ENCODE measurements at regions not wholly inside any gene's neighbourhood (a gene's known extent, or its start where the extent isn't known, plus 50 kb on each side); places are given as distances from the start of the nearest gene placed in this dataset.
"Not testable (repeated sequence)": the region's sequence is repeated elsewhere in the genome, so short reads cannot be mapped to it uniquely, and the experiment has no call there.

DNA sequence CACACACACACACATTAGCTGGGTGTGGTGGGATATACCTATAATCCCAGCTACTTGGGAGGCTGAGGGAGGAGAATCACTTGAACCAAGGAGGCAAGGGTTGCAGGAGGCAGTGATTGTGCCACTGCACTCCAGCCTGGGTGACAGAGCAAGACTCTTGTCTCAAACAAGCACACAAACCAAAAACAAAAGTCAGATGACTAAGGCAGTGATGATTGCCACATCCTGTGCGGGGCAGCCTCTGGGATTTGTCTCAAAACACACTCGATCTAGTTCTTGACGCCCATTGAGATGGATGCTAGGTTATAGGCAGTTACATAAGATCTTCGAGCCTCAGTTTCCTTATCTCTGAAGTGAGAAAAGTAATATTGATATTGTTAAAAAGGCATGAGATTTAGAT, 57.8 kb upstream of the NBPF8 start:
- peak; percentile 58 for DNase-seq (ENCODE audit: low spot score)
- intact Hi-C loops (cut with DNase I) = not testable (repeated sequence)

DNA sequence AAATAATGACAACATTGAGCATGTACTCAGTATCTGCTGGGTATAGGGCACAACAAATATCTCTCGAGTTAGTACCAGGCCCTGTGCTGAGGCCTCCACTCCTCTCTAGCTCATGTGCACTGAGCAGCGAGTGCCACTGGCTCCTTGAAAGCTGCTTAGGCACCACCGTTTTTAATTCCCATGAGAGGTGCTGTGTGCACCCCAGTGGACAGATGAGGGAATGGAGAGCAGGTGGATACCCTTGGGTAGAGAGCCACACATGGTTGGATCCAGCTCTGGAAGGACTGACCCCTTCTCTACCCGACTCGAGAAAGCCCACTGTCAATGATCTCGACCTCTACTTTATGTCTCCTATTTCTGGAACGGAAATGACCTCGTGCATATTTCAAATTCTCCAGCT, 58.7 kb upstream of the NBPF8 start:
- DNase-seq (ENCODE audit: low spot score); intact Hi-C loops (cut with DNase I): not testable (repeated sequence)

DNA sequence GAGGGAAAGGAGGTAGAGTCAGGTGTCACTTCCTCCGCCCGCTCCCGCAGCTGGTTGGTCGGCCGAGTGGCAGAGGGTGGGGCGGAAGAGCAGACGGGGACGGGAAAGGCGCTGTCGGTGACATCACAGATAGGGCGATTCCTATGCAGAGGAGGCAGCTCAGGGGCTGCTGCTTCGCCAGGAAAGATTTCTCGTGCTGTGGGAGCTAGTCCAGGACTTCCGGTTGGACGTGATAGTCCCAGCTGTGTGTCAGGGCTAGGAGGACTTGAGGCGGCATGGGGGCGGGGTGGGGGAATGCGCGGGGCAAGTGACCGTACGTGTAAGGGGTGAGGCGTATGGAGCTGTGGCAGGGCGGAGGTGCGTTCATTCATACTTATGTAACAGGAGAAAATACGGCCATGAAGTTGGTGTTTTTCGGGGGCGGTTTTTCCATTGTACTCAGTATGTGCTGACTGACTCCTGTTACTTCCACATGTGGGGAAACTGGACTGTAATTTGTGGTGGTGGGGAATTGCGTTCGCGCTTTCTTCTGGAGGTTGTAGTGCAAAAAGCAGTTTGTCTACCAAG, 60.1 kb upstream of the NBPF8 start:
- peak; percentile 84 for DNase-seq (ENCODE audit: low spot score)
- intact Hi-C loops (cut with DNase I) = not testable (repeated sequence)

DNA sequence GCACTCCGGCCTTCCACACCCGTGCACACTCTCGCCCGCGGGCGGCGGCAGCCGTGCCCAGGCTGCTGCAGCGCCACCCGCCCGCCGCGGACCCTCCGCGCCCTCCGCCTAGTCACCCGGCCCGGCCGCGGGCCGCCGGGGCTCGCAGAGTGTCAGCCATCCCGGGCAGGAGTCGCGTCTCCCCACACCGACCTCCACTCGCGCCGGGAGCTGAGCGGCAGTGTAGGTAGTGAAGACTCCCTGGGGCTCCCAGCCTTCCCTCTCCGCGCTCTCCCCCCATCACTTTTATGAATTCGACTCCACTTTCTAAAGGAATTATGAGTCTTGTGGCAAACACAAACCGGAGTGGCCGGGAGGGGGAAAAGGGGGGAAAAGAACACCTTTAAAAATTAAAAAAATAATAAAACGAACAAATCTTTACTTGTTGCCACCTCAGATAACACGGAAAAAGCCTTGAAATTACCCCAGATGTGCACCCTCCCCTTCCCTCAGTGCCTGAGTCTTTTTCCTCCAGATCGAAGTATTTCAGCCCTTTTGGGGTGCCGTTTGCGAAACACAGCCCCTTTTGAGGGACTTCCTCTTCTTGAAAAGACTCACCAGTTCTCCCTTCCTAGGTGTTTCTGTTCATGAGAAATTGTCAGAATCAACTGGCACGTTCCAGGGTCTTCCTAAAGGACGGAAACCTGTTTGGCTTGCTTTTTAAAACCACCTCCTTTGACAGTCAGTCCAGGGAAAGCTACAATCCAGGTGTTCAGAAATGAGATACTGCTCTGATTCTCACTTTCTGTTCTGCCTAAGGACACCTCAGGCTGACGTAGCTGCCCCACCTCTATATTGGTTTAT, 72.4 kb upstream of the NBPF8 start:
- intact Hi-C loops (cut with DNase I) = not testable (repeated sequence)
- peak; percentile 50 for DNase-seq (ENCODE audit: low spot score)

DNA sequence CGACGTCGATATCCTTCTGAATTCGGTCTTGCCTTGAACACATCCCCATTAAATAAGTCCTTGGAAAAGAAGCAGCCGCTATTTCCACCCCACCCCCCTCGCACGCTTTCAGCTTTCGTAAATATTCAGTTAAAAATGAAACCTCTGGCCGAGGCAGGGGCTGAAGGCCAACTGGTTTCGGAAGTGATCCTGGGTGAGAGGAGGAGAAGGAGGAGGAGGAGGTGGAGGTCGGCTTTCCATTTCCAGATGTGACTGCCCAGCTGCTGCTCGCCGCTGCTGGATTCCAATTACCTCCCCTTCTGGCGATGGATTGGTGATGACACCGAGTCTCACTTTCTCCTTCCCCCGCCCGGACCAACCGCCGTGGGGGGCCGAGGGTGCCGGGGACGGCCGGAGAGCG, 73.1 kb upstream of the NBPF8 start:
- peak; percentile 79 for DNase-seq (ENCODE audit: low spot score)

DNA sequence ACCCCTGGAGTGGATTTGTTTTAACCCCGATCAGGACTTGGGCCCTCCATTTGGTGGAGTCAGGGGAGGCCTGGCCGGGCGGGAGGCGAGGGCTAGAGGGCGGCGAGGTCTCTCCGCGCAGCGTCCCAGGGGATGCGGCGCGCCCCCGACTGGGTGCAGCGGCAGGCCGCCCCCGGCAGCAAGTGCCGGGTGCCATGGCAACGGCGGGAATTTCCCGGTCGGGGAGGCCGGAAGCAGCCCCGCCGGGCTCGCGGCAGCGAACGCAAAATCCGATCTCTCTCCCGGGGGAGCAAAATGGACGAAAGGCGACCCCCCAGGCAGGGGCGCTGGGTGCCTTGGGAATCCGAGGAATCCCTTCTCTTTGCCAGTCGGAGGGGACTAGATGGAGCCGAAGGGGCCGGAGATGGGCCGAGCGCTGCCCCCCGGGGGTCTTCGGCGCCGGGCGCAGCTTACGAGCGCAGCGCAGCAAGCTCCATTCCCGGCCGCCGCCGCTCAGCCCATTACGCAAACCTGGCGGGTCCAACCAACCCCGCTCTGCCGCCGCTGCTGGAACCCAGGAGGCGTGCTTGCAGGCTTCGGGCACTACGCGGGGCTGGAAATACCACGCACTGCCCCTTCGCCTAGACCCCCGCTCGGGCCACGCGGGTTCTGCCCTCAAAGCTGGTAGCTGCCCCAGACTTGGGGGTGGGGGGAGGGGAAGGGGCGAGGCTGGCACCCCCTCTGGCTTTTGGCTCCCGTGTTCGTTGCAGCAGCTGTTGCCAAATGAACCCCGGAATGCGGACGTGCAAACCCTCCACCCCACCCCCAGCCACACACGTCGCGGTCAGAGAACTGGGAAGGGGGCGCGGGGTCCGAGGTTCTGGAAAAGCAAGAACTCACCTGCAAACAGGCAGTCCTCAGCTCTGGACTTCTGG, 73.7 kb upstream of the NBPF8 start:
- intact Hi-C loops (cut with DNase I) = not testable (repeated sequence)
- DNase-seq (ENCODE audit: low spot score) = peak; percentile 78

More for the DNA sequence above, 73.1 kb upstream of the NBPF8 start:
- intact Hi-C loops (cut with DNase I) = not testable (repeated sequence)

DNA sequence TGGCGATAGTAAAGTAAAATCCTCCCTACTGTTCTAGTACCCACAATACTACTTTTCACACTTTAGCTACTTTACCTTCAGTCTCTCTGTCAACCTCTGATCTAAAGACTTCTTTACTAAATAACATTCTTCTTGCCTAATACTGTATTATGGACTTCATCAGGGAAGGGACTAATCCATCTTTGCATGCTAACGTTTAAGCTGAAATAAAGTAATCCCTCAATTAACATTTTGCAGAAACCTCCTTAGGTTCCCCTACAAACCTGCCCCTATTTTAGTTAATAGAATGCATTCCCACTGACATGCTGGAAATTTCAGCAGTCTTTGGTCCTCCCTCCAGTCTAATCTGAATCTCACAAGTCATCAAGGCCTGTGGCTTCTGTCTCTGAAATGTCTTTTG, 99.1 kb upstream of the NBPF8 start:
- DNase-seq (ENCODE audit: low spot score); intact Hi-C loops (cut with DNase I): not testable (repeated sequence)

DNA sequence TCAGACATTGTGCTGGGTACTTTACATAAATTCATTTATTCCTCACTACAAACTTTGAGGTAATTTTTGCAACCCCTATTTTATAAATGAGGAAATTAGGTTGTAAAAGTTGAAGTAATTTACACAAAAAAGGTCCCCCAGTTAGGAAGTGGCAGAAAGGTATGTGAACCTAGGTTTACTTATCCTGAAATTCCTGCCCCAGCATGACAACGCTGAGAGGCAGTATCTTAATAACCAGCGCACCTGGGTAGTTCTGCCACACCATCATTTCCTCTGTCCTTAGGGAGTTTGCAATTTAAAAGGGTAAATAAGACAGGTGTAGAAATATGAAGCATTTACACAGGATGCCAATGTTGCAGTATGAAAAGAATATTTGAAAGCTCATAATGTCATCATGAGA, 102.9 kb upstream of the NBPF8 start:
- DNase-seq (ENCODE audit: low spot score); intact Hi-C loops (cut with DNase I): not testable (repeated sequence)

DNA sequence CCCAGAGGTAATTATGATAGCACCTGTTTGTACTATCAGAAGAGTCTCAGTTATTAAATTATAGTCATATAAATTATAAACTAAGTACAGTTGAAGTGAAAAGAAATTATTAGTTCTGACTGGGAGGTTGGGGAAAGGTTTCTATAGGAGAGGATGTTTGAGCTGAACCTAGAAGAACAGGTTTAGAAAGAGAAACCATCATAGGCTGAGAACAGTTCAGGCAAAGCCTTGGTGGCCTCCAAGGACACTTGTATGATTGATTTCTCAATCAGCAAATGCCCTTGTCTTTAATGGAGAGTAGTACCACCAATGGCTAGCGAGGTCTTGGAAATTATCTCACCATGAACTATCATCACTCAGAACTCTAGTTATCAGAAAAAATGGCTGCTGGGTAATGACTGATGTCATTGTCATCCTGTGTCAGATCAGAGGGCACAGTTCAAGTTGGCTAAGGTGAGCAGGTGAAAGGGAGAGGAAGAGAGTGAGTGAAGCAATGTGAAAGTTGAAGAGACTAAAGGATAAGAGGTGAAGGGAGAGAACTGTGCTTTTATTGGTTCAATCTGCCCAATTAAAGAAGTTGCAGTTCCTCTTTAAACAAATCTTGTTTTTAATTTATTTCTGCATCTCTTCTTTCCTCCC, 105.8 kb upstream of the NBPF8 start:
- DNase-seq (ENCODE audit: low spot score); intact Hi-C loops (cut with DNase I): not testable (repeated sequence)

DNA sequence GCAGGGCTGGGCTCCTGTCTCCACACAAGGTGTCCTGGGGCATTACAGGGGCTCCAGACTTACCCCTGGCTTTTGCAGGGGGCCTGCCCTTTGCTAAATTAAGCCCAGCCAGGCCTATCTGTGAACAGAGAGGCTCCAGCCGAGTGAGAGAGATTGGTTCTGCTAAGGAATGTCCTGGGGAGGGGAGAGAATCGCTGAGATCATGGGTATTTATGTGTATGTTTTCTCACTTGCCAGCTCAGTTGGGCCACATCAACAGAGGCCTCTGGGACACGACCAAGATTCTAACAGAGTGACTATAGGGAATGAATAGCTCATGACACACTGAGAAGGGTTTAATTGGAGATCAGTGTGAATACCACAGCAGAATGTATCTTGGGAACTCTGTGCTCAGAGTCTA, 109.8 kb upstream of the NBPF8 start:
- DNase-seq (ENCODE audit: low spot score); intact Hi-C loops (cut with DNase I): not testable (repeated sequence)

DNA sequence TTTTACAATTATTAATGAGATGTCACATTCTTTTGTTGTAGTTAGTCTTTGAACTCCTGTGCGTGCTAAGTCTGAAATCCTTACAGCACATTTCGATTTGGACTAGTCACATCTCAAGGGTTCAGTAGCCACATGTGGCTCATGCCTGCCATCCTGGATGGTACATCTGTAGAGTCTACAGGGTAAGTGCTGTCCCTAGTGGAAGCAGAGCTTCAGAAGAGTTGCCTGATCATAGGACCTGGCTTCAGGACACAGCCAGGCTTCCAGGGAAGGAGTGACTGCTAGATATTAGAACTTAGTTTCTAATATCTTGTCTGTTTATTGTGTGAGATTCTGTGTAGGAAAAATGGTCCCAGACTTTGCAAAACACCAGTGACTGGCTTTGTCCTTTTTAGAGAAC, 110.5 kb upstream of the NBPF8 start:
- intact Hi-C loops (cut with DNase I); DNase-seq (ENCODE audit: low spot score): not testable (repeated sequence)

DNA sequence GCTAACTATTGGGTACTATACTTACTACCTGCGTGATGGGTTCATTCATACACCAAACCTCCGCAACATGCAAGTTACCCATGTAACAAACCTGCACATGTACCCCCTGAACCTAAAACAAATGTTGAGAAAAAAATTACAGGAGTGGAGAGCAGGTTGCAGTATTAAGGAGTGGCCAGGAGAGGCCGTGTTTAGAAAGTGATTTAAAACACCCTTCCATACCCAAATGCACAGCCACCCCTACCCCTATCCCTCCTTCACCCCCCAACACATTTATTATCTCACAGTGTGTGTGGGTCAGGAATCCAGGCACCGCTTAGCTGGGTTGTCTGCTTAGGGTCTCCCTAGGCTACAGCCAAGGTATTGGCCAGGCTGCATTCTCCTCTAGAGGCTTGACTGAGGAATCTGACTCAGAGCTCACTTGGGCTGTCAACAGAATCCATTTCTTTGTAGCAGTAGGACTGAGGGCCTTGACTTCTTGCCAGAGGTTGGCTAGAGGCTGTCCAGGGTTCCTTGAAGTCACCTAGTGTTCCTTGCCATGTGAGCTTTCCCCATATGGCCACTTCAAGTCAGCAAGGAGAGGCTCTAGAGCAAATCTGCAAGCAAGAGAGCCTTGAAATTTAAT, 115.3 kb upstream of the NBPF8 start:
- DNase-seq (ENCODE audit: low spot score); intact Hi-C loops (cut with DNase I): not testable (repeated sequence)

DNA sequence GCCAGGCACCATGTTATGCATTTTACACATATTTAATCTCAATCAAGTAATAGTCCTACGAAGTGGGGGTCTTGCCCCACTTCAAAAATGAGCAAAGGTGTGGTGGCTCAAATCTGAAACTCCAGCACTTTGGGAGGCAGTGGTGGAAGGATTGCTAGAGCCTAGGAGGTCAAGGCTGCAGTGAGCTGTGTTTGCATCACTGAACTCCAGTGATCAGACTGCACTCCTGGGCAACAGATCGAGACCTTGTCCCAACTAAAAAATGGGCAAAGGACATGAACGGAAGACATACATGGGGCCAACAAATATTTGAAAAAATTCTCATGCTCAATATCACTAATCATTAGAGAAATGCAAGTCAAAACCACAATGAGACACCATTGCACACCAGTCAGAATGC, 116.3 kb upstream of the NBPF8 start:
- intact Hi-C loops (cut with DNase I) = not testable (repeated sequence)

DNA sequence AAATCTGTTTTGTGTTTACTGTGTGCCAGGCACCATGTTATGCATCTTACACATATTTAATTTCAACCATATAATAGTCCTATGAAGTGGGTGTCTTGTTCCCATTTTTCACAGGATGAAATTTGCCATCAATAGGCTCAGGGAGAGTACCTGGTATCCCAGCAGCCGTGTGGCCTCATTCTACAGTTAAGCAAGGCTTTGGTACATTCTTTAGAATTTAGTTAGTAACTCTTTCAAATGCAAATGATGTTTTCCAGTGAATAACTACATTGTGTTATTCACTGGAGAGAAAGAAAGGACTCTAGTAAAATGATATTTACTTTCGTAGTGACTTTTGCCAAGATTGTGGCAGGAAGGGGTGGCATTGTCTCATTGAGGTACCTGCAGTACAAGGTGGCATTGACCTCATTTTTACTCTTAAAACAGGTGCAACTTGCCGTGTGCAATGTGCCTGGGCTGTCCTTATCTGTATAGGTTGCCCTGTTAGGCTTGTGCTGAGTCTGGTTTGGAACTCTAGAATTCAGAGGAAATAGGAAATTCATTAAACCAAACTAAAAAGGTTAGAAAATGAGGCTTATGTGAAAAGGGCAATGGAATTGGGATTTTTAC, 117.4 kb upstream of the NBPF8 start:
- DNase-seq (ENCODE audit: low spot score); intact Hi-C loops (cut with DNase I): not testable (repeated sequence)

More for the DNA sequence above, 116.3 kb upstream of the NBPF8 start:
- not testable (repeated sequence) for DNase-seq (ENCODE audit: low spot score)

DNA sequence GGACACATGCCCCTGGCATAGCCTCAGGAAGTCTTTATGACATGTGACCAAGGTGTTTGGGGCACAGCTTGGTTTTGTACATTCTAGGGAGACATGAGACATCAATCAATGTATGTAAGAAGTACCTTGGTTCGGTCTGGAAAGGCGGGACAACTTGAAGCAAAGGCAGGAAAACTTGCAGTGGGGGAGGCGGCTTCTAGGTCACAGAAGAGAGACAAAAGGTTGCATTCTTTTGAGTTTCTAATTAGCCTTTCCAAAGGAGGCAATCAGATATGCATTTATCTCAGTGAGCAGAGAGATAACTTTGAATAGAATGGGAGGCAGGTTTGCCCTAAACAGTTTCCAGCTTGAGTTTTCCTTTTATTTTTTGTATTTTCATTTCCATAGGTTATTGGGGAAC, 113.8 kb upstream of the SEC22B start:
- DNase-seq (ENCODE audit: low spot score); intact Hi-C loops (cut with DNase I): not testable (repeated sequence)

DNA sequence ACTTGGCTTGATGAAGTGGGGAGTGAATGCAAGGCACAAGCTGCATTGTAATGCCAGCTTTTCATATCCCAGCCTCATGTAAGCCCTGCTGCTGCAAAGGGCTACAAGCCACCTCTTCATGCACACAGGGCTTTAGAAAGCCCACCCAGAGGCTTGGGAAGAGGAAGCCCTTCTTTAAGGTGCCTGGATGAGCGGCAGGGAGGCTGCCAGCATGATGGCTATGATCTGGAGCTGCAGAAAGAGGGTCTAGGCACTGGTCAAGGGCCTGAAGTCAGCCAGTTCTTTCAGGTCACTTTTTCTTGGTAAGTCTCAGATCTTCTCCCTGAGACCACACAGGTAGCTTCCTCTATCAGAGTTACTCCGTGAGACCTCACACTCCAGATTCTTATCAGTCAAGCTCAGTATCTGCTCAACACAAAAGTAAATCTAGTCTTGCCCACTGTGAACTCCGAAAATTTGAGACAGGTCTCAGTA, 113.3 kb upstream of the SEC22B start:
- DNase-seq (ENCODE audit: low spot score); intact Hi-C loops (cut with DNase I): not testable (repeated sequence)

DNA sequence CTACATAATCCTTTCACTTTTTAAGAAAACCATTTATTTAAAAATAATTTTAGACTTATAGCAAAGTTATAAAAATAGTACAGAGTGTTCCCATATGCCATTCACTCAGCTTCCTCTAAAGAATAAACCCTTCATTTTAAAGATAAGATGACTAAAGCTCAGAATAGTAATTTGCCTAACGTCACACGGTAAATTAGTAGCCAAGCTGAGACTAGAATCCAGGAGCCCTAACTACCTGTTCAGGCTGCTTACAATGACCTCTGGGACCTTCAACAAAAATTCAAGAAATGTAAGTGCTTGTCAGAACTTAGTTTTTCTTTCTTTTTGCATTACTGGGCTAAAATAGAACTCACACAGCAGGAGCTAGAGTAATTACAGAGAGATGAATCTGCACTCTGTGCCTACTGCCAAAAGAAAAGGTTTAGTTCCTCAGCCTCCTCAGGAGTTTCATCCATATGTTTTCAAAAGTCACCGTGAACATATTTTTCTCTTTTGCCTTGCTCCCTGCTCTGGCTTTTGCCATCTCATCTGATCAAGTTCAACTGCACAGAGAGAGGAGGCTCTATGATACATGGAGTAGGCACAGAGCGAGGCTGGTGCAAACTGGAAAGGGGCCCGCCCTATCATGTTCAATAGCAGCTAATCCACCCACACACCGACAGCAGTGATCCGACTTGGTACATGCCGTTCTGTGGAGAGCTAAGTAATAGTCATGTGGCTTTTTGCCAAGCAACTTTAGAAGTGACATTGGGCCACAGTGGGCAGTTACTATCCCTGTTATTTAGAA, 112.7 kb upstream of the SEC22B start:
- intact Hi-C loops (cut with DNase I); DNase-seq (ENCODE audit: low spot score): not testable (repeated sequence)

Measured in posterior vena cava (tissue), 2 donors.